SK-N-SH treated with all-trans-retinoic acid at 6 μM for 48 hours (cell line): ENCODE measurements at regions not wholly inside any gene's neighbourhood (a gene's known extent, or its start where the extent isn't known, plus 50 kb on each side); places are given as distances from the start of the nearest gene placed in this dataset.

Experiments used
- ATAC-seq: fragments of 200-7000 bp; cut with Tn5 transposase; 3 replicates; pipeline ENCODE4 v1.9.1; 2020; ENCODE audit warnings: mild to moderate bottlenecking, moderate library complexity
- ARNTL ChIP-seq: fragments of 450-650 bp; formaldehyde crosslinking; IDR thresholded peaks from 2 replicates; pipeline ENCODE4 v1.5.0; 2020; ENCODE audit warnings: low read depth, mild to moderate bottlenecking, moderate library complexity, borderline replicate concordance
- BACH2 ChIP-seq: fragments of 250-450 bp; sonication (Bioruptor Pico); IDR thresholded peaks from 2 replicates; pipeline ENCODE4 v1.9.0; 2021; ENCODE audit warnings: mild to moderate bottlenecking, borderline replicate concordance
- CSDC2 ChIP-seq: fragments of 250-450 bp; sonication (Bioruptor Pico); IDR thresholded peaks from 2 replicates; pipeline ENCODE4 v1.5.0; 2020; ENCODE audit warnings: mild to moderate bottlenecking, moderate library complexity
- ESRRG ChIP-seq: fragments of 250-450 bp; sonication (Bioruptor Pico); IDR thresholded peaks from 2 replicates; pipeline ENCODE4 v1.6.1; 2021; ENCODE audit warnings: mild to moderate bottlenecking
- ISL1 ChIP-seq: fragments of 250-450 bp; sonication (Bioruptor Pico); IDR thresholded peaks from 2 replicates; pipeline ENCODE4 v2.1.2; 2022; ENCODE audit warnings: mild to moderate bottlenecking, moderate library complexity
- OSR1 ChIP-seq: fragments of 250-450 bp; sonication (Bioruptor Pico); IDR thresholded peaks from 2 replicates; pipeline ENCODE4 v1.8.0; 2022; ENCODE audit warnings: moderate library complexity, mild to moderate bottlenecking, inconsistent platforms
- POU6F1 ChIP-seq: fragments of 250-450 bp; sonication (Bioruptor Pico); IDR thresholded peaks from 2 replicates; pipeline ENCODE4 v1.8.0; 2021; ENCODE audit warnings: low read depth, mild to moderate bottlenecking, moderate library complexity, borderline replicate concordance
- PPARA ChIP-seq: fragments of 250-450 bp; sonication (Bioruptor Pico); IDR thresholded peaks from 2 replicates; pipeline ENCODE4 v1.5.0; 2020; ENCODE audit warnings: mild to moderate bottlenecking, borderline replicate concordance
- RARB ChIP-seq: fragments of 250-450 bp; sonication (Bioruptor Pico); IDR thresholded peaks from 2 replicates; pipeline ENCODE4 v1.8.0; 2021; ENCODE audit warnings: mild to moderate bottlenecking, moderate library complexity
- SNAI2 ChIP-seq: fragments of 250-450 bp; sonication (Bioruptor Pico); IDR thresholded peaks from 2 replicates; pipeline ENCODE4 v1.5.0; 2020; ENCODE audit warnings: mild to moderate bottlenecking, moderate library complexity
- TCF4 ChIP-seq: fragments of 250-450 bp; sonication (Bioruptor Pico); IDR thresholded peaks from 2 replicates; pipeline ENCODE4 v1.8.0; 2021; ENCODE audit warnings: mild to moderate bottlenecking, moderate library complexity, borderline replicate concordance
- TSHZ2 ChIP-seq: fragments of 250-450 bp; sonication (Bioruptor Pico); IDR thresholded peaks from 2 replicates; pipeline ENCODE4 v1.5.0; 2020; ENCODE audit warnings: mild to moderate bottlenecking, moderate library complexity
- ZC3H10 ChIP-seq: fragments of 250-450 bp; sonication (Bioruptor Pico); IDR thresholded peaks from 2 replicates; pipeline ENCODE4 v1.5.1; 2021; ENCODE audit warnings: mild to moderate bottlenecking, moderate library complexity
- ZFP3 ChIP-seq: fragments of 250-450 bp; sonication (Bioruptor Pico); IDR thresholded peaks from 2 replicates; pipeline ENCODE4 v1.5.0; 2020; ENCODE audit warnings: mild to moderate bottlenecking, moderate library complexity
- ZNF565 ChIP-seq: fragments of 450-650 bp; formaldehyde crosslinking; conservative IDR thresholded peaks from 2 replicates; pipeline ENCODE4 v1.5.0; 2020; ENCODE audit warnings: low read depth, mild to moderate bottlenecking, moderate library complexity
- ZNF70 ChIP-seq: fragments of 450-650 bp; formaldehyde crosslinking; IDR thresholded peaks from 2 replicates; pipeline ENCODE4 v1.5.0; 2020; ENCODE audit warnings: mild to moderate bottlenecking, moderate library complexity
- ZNF8 ChIP-seq: fragments of 450-650 bp; formaldehyde crosslinking; IDR thresholded peaks from 2 replicates; pipeline ENCODE4 v1.5.0; 2020; ENCODE audit warnings: mild to moderate bottlenecking, moderate library complexity
- TF ChIP-seq, protein P1 (sequence below): fragments of 250-450 bp; sonication (Bioruptor Pico); IDR thresholded peaks from 2 replicates; pipeline ENCODE4 v1.8.0; 2020; ENCODE audit warnings: mild to moderate bottlenecking, moderate library complexity, borderline replicate concordance
- TF ChIP-seq, protein P2 (sequence below): fragments of 250-450 bp; sonication (Bioruptor Pico); IDR thresholded peaks from 2 replicates; pipeline ENCODE4 v1.5.1; 2020; ENCODE audit warnings: low read depth, mild to moderate bottlenecking, moderate library complexity

DNA sequence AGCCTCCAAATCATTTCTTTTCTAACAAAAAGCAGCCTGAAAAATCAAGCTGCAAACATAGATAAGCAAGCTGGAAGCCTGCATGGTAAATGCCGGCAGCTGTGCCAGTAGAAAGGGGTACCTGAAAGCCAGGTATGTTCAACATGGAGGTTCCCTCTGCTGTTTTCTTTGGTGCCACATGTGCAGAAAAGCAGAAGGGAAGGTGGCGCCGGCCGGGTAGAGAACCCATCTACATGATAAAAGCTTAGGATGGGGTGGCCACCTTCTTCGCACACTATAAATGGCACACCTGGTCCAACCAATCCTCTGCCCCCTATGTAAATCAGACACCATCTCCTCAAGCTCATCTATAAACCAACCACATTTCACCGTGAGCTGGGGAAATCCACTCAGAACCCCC lies 268.9 kb upstream of the IRX2 start:
- TF ChIP-seq, protein P1, sequence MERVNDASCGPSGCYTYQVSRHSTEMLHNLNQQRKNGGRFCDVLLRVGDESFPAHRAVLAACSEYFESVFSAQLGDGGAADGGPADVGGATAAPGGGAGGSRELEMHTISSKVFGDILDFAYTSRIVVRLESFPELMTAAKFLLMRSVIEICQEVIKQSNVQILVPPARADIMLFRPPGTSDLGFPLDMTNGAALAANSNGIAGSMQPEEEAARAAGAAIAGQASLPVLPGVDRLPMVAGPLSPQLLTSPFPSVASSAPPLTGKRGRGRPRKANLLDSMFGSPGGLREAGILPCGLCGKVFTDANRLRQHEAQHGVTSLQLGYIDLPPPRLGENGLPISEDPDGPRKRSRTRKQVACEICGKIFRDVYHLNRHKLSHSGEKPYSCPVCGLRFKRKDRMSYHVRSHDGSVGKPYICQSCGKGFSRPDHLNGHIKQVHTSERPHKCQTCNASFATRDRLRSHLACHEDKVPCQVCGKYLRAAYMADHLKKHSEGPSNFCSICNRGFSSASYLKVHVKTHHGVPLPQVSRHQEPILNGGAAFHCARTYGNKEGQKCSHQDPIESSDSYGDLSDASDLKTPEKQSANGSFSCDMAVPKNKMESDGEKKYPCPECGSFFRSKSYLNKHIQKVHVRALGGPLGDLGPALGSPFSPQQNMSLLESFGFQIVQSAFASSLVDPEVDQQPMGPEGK (CRISPR knock-in tag), result no peak
- TF ChIP-seq ARNTL (CRISPR knock-in tag) (no peak), PPARA (no peak), POU6F1 (CRISPR knock-in tag) (no peak), ZNF8 (CRISPR knock-in tag) (no peak)
- ATAC-seq, result no peak

GRCh38 chr5:3019045-3019444 lies 267.6 kb upstream of the IRX2 start:
- no peak for ATAC-seq
- TF ChIP-seq SNAI2 (CRISPR knock-in tag) (no peak), ESRRG (CRISPR knock-in tag) (no peak), ZNF70 (no peak), TCF4 (no peak), ARNTL (CRISPR knock-in tag) (no peak), OSR1 (CRISPR knock-in tag) (no peak), ZNF565 (CRISPR knock-in tag) (no peak), ZFP3 (no peak), RARB (CRISPR knock-in tag) (no peak)

GRCh38 chr5:3011764-3012017 lies 260.2 kb upstream of the IRX2 start:
- no peak for ATAC-seq
- no peak for TF ChIP-seq PPARA
- TF ChIP-seq ZNF70, result no peak
- TF ChIP-seq, protein P1 (CRISPR knock-in tag), result no peak
- no peak for TF ChIP-seq ISL1 (CRISPR knock-in tag)
- no peak for TF ChIP-seq BACH2 (CRISPR knock-in tag)
- no peak for TF ChIP-seq OSR1 (CRISPR knock-in tag)
- TF ChIP-seq, protein P2, sequence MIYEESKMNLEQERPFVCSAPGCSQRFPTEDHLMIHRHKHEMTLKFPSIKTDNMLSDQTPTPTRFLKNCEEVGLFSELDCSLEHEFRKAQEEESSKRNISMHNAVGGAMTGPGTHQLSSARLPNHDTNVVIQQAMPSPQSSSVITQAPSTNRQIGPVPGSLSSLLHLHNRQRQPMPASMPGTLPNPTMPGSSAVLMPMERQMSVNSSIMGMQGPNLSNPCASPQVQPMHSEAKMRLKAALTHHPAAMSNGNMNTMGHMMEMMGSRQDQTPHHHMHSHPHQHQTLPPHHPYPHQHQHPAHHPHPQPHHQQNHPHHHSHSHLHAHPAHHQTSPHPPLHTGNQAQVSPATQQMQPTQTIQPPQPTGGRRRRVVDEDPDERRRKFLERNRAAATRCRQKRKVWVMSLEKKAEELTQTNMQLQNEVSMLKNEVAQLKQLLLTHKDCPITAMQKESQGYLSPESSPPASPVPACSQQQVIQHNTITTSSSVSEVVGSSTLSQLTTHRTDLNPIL (CRISPR knock-in tag), result no peak
- TF ChIP-seq ZC3H10 (CRISPR knock-in tag), result no peak
- TF ChIP-seq ESRRG (CRISPR knock-in tag), result no peak
- no peak for TF ChIP-seq ZFP3
- TF ChIP-seq TSHZ2 (CRISPR knock-in tag), result no peak
- no peak for TF ChIP-seq TCF4
- TF ChIP-seq ARNTL (CRISPR knock-in tag), result no peak
- no peak for TF ChIP-seq CSDC2 (CRISPR knock-in tag)
- TF ChIP-seq RARB (CRISPR knock-in tag), result no peak
